ENCODE measurements at regions not wholly inside any gene's neighbourhood (a gene's known extent, or its start where the extent isn't known, plus 50 kb on each side); places are given as distances from the start of the nearest gene placed in this dataset.

GRCh38 chr15:70220490-70221096 is 122.9 kb upstream of the TLE3 start:
- Histone ChIP-seq H3K36me3 (ENCODE audit: control insufficient read depth in 2 of 2, insufficient read depth in 2 of 2, low read length in 1 of 2) (no peaks in the 10 kb centered on the region), H3K9me3 (ENCODE audit: control insufficient read depth in 2 of 2, insufficient read depth in 1 of 2, low read depth in 1 of 2, low read length in 1 of 2) (peaks cover 0 to 2% of the 10 kb centered on the region in 2 donors), H3K27me3 (ENCODE audit: control insufficient read depth in 1 of 2, insufficient read depth in 2 of 2, low read length in 2 of 2) (no peaks in the 10 kb centered on the region), H3K4me3 (ENCODE audit: low read depth in 1 of 2, low read length in 2 of 2) (no peak overlapping the region), H3K27ac (ENCODE audit: low read depth in 2 of 2, low read length in 1 of 2) (no peak overlapping the region), H3K4me1 (ENCODE audit: control insufficient read depth in 2 of 2, insufficient read depth in 2 of 2, low read length in 1 of 2) (no peaks in the 10 kb centered on the region)
- WGBS, 2 donors, result 87 to 90% methylated on average over 6 of the region's 6 CpGs

- no peaks in the 10 kb centered on the region for H3K4me1 ChIP-seq (ENCODE audit: control insufficient read depth in 2 of 2, insufficient read depth in 2 of 2, low read length in 1 of 2)
- no peak overlapping the region for H3K4me3 ChIP-seq (ENCODE audit: low read depth in 1 of 2, low read length in 2 of 2)
- H3K36me3 ChIP-seq (ENCODE audit: control insufficient read depth in 2 of 2, insufficient read depth in 2 of 2, low read length in 1 of 2), result no peaks in the 10 kb centered on the region
- 91 to 92% methylated on average over 6 of the region's 6 CpGs for WGBS, 2 donors
- H3K27me3 ChIP-seq (ENCODE audit: control insufficient read depth in 1 of 2, insufficient read depth in 2 of 2, low read length in 2 of 2), result no peaks in the 10 kb centered on the region
- H3K27ac ChIP-seq (ENCODE audit: low read depth in 2 of 2, low read length in 1 of 2), result no peak overlapping the region
- H3K9me3 ChIP-seq (ENCODE audit: control insufficient read depth in 2 of 2, insufficient read depth in 1 of 2, low read depth in 1 of 2, low read length in 1 of 2), result peaks cover 0 to 2% of the 10 kb centered on the region in 2 donors
These were observed 122.2 kb upstream of the TLE3 start for GRCh38 chr15:70219966-70220365.

DNA sequence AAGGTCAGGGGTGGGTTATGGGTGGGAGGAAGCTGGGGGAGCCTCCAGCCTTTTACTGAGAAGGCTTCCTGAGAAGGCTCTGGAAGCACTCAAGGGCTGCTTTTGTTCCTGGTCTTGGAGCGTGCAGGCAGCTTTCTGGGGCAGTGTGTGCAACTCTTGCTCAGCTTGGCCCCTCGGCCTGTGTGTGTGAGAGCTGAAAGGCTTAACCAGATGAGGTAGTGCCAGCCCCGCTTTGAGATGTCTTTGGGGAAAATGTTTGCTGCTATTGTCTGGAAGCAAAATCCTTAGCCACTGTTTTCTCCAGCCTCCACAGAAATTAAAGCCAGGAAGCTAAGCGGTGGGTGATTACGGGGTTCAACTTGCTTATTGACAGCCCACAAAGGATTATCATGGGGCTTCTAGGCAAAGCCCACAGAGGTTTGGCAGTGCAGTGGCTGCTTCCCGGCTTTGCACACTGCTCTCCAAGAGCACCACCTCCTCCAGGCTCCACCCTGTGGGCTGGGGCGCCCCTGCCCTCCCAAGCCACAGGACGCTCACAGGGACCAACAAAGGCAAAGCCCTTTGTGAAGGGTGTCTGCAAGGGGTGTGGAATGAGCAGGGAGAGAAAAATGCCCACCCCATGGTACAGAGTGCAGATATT is 121.7 kb upstream of the TLE3 start:
- H3K9me3 ChIP-seq (ENCODE audit: control insufficient read depth in 2 of 2, insufficient read depth in 1 of 2, low read depth in 1 of 2, low read length in 1 of 2), result peaks cover 0 to 2% of the 10 kb centered on the region in 2 donors
- no peaks in the 10 kb centered on the region for H3K4me1 ChIP-seq (ENCODE audit: control insufficient read depth in 2 of 2, insufficient read depth in 2 of 2, low read length in 1 of 2)
- no peaks in the 10 kb centered on the region for H3K36me3 ChIP-seq (ENCODE audit: control insufficient read depth in 2 of 2, insufficient read depth in 2 of 2, low read length in 1 of 2)
- 87 to 95% methylated on average over 8 of the region's 8 CpGs for WGBS, 2 donors
- H3K27me3 ChIP-seq (ENCODE audit: control insufficient read depth in 1 of 2, insufficient read depth in 2 of 2, low read length in 2 of 2), result no peaks in the 10 kb centered on the region
- no peak overlapping the region for H3K27ac ChIP-seq (ENCODE audit: low read depth in 2 of 2, low read length in 1 of 2)
- H3K4me3 ChIP-seq (ENCODE audit: low read depth in 1 of 2, low read length in 2 of 2), result no peak overlapping the region

GRCh38 chr15:70217226-70218160 is 119.8 kb upstream of the TLE3 start:
- 88 to 90% methylated on average over 7 of the region's 7 CpGs for WGBS, 2 donors
- no peak overlapping the region for H3K27ac ChIP-seq (ENCODE audit: low read depth in 2 of 2, low read length in 1 of 2)
- no peaks in the 10 kb centered on the region for H3K4me1 ChIP-seq (ENCODE audit: control insufficient read depth in 2 of 2, insufficient read depth in 2 of 2, low read length in 1 of 2)
- no peaks in the 10 kb centered on the region for H3K27me3 ChIP-seq (ENCODE audit: control insufficient read depth in 1 of 2, insufficient read depth in 2 of 2, low read length in 2 of 2)
- H3K9me3 ChIP-seq (ENCODE audit: control insufficient read depth in 2 of 2, insufficient read depth in 1 of 2, low read depth in 1 of 2, low read length in 1 of 2), result peaks cover 0 to 2% of the 10 kb centered on the region in 2 donors
- no peaks in the 10 kb centered on the region for H3K36me3 ChIP-seq (ENCODE audit: control insufficient read depth in 2 of 2, insufficient read depth in 2 of 2, low read length in 1 of 2)
- no peak overlapping the region for H3K4me3 ChIP-seq (ENCODE audit: low read depth in 1 of 2, low read length in 2 of 2)

GRCh38 chr15:70215951-70216350 is 118.2 kb upstream of the TLE3 start:
- no peaks in the 10 kb centered on the region for H3K36me3 ChIP-seq (ENCODE audit: control insufficient read depth in 2 of 2, insufficient read depth in 2 of 2, low read length in 1 of 2)
- 87 to 93% methylated on average over 5 of the region's 5 CpGs for WGBS, 2 donors

DNA sequence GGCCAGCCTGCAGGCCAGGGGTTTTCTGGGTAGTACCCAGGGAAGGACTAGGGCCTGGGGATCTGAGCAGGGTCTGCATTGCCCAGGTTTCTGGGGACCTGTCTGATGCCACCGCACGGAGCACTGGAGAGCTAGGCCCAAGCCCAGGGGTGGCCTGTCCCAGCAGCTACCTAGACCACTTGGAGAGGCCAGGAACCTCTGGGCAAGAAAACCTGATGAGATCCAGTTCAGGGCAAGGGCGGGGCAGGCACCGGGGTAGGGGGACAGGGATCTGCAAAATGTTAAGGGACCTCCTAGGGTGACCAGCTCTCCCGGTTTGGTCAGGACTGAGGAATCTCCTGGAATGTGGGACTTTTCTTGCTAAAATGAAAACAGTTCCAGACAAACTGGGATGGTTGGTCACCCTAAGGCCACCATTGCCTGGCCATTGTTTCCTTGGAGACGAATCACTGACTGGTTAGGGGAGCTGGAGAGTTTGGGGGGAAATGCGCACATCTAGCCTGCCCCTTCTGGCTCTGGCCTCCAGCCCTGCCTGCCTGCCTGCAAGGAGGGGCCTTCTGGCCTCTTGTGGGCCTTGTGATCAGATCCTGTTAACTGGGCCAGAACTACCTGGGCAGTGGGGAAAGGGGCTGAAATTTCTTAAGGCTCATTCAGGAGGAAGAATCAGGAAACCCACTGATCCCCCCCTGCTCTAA is 117.4 kb upstream of the TLE3 start:
- 92 to 98% methylated on average over 7 of the region's 7 CpGs for WGBS, 2 donors
- Histone ChIP-seq H3K4me1 (ENCODE audit: control insufficient read depth in 2 of 2, insufficient read depth in 2 of 2, low read length in 1 of 2) (peaks cover 0 to 2% of the 10 kb centered on the region in 2 donors), H3K9me3 (ENCODE audit: control insufficient read depth in 2 of 2, insufficient read depth in 1 of 2, low read depth in 1 of 2, low read length in 1 of 2) (no peaks in the 10 kb centered on the region), H3K27ac (ENCODE audit: low read depth in 2 of 2, low read length in 1 of 2) (no peak overlapping the region), H3K36me3 (ENCODE audit: control insufficient read depth in 2 of 2, insufficient read depth in 2 of 2, low read length in 1 of 2) (no peaks in the 10 kb centered on the region), H3K27me3 (ENCODE audit: control insufficient read depth in 1 of 2, insufficient read depth in 2 of 2, low read length in 2 of 2) (no peaks in the 10 kb centered on the region), H3K4me3 (ENCODE audit: low read depth in 1 of 2, low read length in 2 of 2) (no peak overlapping the region)

More at GRCh38 chr15:70215951-70216350, 118.2 kb upstream of the TLE3 start:
- H3K9me3 ChIP-seq (ENCODE audit: control insufficient read depth in 2 of 2, insufficient read depth in 1 of 2, low read depth in 1 of 2, low read length in 1 of 2), result no peaks in the 10 kb centered on the region
- no peak overlapping the region for H3K4me3 ChIP-seq (ENCODE audit: low read depth in 1 of 2, low read length in 2 of 2)
- no peaks in the 10 kb centered on the region for H3K27me3 ChIP-seq (ENCODE audit: control insufficient read depth in 1 of 2, insufficient read depth in 2 of 2, low read length in 2 of 2)
- no peak overlapping the region for H3K27ac ChIP-seq (ENCODE audit: low read depth in 2 of 2, low read length in 1 of 2)
- H3K4me1 ChIP-seq (ENCODE audit: control insufficient read depth in 2 of 2, insufficient read depth in 2 of 2, low read length in 1 of 2), result peaks cover 0 to 2% of the 10 kb centered on the region in 2 donors

DNA sequence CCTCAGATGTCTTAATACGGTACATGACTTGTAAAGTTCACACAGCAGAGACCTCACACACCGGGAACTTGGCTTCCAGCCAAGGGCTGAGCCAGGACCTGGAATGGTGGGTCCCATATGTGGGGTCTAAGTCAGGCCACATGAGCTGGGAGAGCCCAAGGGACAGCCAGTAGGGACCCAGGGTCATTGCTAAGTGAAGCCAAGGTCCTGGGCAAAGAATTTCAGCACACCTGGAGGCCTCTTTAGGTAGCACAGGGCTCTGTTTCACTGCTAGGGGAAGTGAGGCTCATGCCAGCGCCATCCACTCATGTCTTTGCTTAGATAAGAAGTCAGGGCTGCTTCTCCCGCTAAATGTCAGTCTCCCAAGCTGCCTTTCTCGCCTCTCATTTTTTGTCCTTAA is 116.6 kb upstream of the TLE3 start:
- H3K4me3 ChIP-seq (ENCODE audit: low read depth in 1 of 2, low read length in 2 of 2), result no peak overlapping the region
- H3K27me3 ChIP-seq (ENCODE audit: control insufficient read depth in 1 of 2, insufficient read depth in 2 of 2, low read length in 2 of 2), result no peaks in the 10 kb centered on the region
- WGBS, 2 donors, result 75 to 79% methylated on average over 5 of the region's 5 CpGs
- H3K36me3 ChIP-seq (ENCODE audit: control insufficient read depth in 2 of 2, insufficient read depth in 2 of 2, low read length in 1 of 2), result no peaks in the 10 kb centered on the region
- H3K27ac ChIP-seq (ENCODE audit: low read depth in 2 of 2, low read length in 1 of 2), result no peak overlapping the region
- no peaks in the 10 kb centered on the region for H3K9me3 ChIP-seq (ENCODE audit: control insufficient read depth in 2 of 2, insufficient read depth in 1 of 2, low read depth in 1 of 2, low read length in 1 of 2)
- H3K4me1 ChIP-seq (ENCODE audit: control insufficient read depth in 2 of 2, insufficient read depth in 2 of 2, low read length in 1 of 2), result peaks cover 0 to 2% of the 10 kb centered on the region in 2 donors

GRCh38 chr15:70213794-70214193 is 116.1 kb upstream of the TLE3 start:
- Histone ChIP-seq H3K36me3 (ENCODE audit: control insufficient read depth in 2 of 2, insufficient read depth in 2 of 2, low read length in 1 of 2) (no peaks in the 10 kb centered on the region), H3K4me1 (ENCODE audit: control insufficient read depth in 2 of 2, insufficient read depth in 2 of 2, low read length in 1 of 2) (peaks cover 0 to 2% of the 10 kb centered on the region in 2 donors)

DNA sequence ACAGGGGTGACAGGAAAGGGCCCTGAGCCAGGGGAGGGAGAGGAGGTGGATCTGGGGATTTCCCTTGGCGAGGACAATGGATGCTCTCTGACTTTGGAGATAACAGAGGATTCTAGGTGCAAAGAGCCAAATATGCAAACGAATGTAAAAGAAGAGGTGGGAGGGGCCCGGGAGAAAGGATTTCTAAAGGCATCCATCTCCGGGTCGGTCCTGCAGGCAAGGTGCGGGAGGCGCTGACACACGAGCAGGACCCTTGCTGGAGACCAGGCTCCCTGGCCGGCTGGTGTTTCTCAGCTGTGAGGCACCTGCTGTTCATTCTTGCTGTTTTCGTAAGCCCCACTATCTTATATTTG is 115.2 kb upstream of the TLE3 start:
- no peak overlapping the region for H3K27ac ChIP-seq (ENCODE audit: low read depth in 2 of 2, low read length in 1 of 2)
- no peak overlapping the region for H3K4me3 ChIP-seq (ENCODE audit: low read depth in 1 of 2, low read length in 2 of 2)
- WGBS, 2 donors, result 81 to 83% methylated on average over 10 of the region's 10 CpGs

More at GRCh38 chr15:70213794-70214193, 116.1 kb upstream of the TLE3 start:
- Histone ChIP-seq H3K27ac (ENCODE audit: low read depth in 2 of 2, low read length in 1 of 2) (no peak overlapping the region), H3K4me3 (ENCODE audit: low read depth in 1 of 2, low read length in 2 of 2) (no peak overlapping the region), H3K9me3 (ENCODE audit: control insufficient read depth in 2 of 2, insufficient read depth in 1 of 2, low read depth in 1 of 2, low read length in 1 of 2) (no peaks in the 10 kb centered on the region), H3K27me3 (ENCODE audit: control insufficient read depth in 1 of 2, insufficient read depth in 2 of 2, low read length in 2 of 2) (no peaks in the 10 kb centered on the region)
- WGBS, 2 donors, result 68 to 81% methylated on average over 7 of the region's 7 CpGs

More for the DNA sequence above, 115.2 kb upstream of the TLE3 start:
- Histone ChIP-seq H3K36me3 (ENCODE audit: control insufficient read depth in 2 of 2, insufficient read depth in 2 of 2, low read length in 1 of 2) (no peaks in the 10 kb centered on the region), H3K4me1 (ENCODE audit: control insufficient read depth in 2 of 2, insufficient read depth in 2 of 2, low read length in 1 of 2) (peaks cover 0 to 2% of the 10 kb centered on the region in 2 donors), H3K9me3 (ENCODE audit: control insufficient read depth in 2 of 2, insufficient read depth in 1 of 2, low read depth in 1 of 2, low read length in 1 of 2) (no peaks in the 10 kb centered on the region), H3K27me3 (ENCODE audit: control insufficient read depth in 1 of 2, insufficient read depth in 2 of 2, low read length in 2 of 2) (no peaks in the 10 kb centered on the region)

Measured in esophagus (tissue), 2 donors.